Endothelial cell of umbilical vein (primary cell): ENCODE measurements at regions not wholly inside any gene's neighbourhood (a gene's known extent, or its start where the extent isn't known, plus 50 kb on each side); places are given as distances from the start of the nearest gene placed in this dataset.

Experiments
- BruUV-seq: library from RNA; stranded (reverse); fragments of 400-500 nt; replicated peaks from 2 replicates; lab custom pipeline; 2021; lab: Mats Ljungman, UMichigan
- CTCF ChIA-PET: fragments of 300-600, 350-600 bp; sonication (Branson Sonifier 250); formaldehyde crosslinking; loops from one replicate; lab custom pipeline; 2021; ENCODE audit warnings: antibody characterized with exemption, inconsistent platforms; lab: Charles Lee
- POLR2A ChIA-PET: fragments of 300-600, 350-600 bp; sonication (Branson Sonifier 250); formaldehyde crosslinking; loops from one replicate; lab custom pipeline; 2021; ENCODE audit warnings: antibody characterized with exemption, inconsistent platforms; lab: Charles Lee
- DNase-seq: peaks from one replicate; pipeline ENCODE4 v3.0.0-alpha.2; 2011; ENCODE audit warnings: low read depth, low spot score
- FAIRE-seq: peaks from 2 replicates; lab custom pipeline; 2011; peaks lifted over from hg19 to GRCh38; lab: Jason Lieb, UNC
- H2AFZ ChIP-seq: 2 replicates; pipeline ENCODE4 v1.6.0; 2012; ENCODE audit warnings: low read depth, low read length, control low read depth, inconsistent platforms
- H3K27ac ChIP-seq: 2 replicates; pipeline ENCODE4 v1.5.1; 2011; ENCODE audit warnings: low read depth, mild to moderate bottlenecking, control low read depth, low read length, moderate library complexity; ENCODE audit not compliant: insufficient read depth
- H3K27me3 ChIP-seq, 2 experiments: 2 replicates each; pipeline versions ENCODE4 v1.6.0 to v1.6.1; 2011; ENCODE audit warnings: low read length in 2 of 2, mixed read lengths in 1 of 2; ENCODE audit not compliant: control insufficient read depth in 2 of 2, insufficient read depth in 2 of 2
- H3K36me3 ChIP-seq, 2 experiments: 2 replicates in 1 of 2; 3 replicates in 1 of 2; pipeline ENCODE4 v1.5.1; 2011; ENCODE audit warnings: low read length in 2 of 2, mild to moderate bottlenecking in 1 of 2, moderate library complexity in 1 of 2; ENCODE audit not compliant: control insufficient read depth in 2 of 2, insufficient read depth in 2 of 2; ENCODE audit errors: extremely low read depth in 1 of 2
- H3K4me1 ChIP-seq: 3 replicates; pipeline ENCODE4 v1.5.1; 2011; ENCODE audit warnings: mild to moderate bottlenecking, low read length; ENCODE audit not compliant: control insufficient read depth, insufficient read depth; ENCODE audit errors: extremely low read depth
- H3K4me2 ChIP-seq: 2 replicates; pipeline ENCODE4 v1.6.1; 2011; ENCODE audit warnings: low read length, control low read depth, mixed read lengths; ENCODE audit not compliant: insufficient read depth
- H3K4me3 ChIP-seq, 3 experiments: fragments of 200-600 bp in 1 of 3; sonication (generic), shearing (Covaris generic) in 1 of 3; replicated peaks in 1 of 3; 2 replicates each; pipeline ENCODE4 v1.5.1; 2011 to 2016; ENCODE audit warnings: control low read depth in 3 of 3, low read length in 3 of 3, mild to moderate bottlenecking in 2 of 3, inconsistent platforms in 1 of 3, low read depth in 1 of 3, moderate library complexity in 1 of 3; ENCODE audit not compliant: insufficient read depth in 1 of 3
- H3K79me2 ChIP-seq: 2 replicates; pipeline ENCODE4 v1.6.0; 2012; ENCODE audit warnings: low read length, inconsistent platforms; ENCODE audit not compliant: control insufficient read depth, insufficient read depth
- H3K9ac ChIP-seq: replicated peaks from 2 replicates; pipeline ENCODE3; 2011; ENCODE audit warnings: low read length, control low read depth; ENCODE audit not compliant: insufficient read depth; ENCODE audit errors: extremely low read depth
- H3K9me1 ChIP-seq: replicated peaks from 3 replicates; pipeline ENCODE4 v1.6.0; 2011; ENCODE audit warnings: mild to moderate bottlenecking, low read length; ENCODE audit not compliant: control insufficient read depth, insufficient read depth; ENCODE audit errors: extremely low read depth
- H3K9me3 ChIP-seq: replicated peaks from 2 replicates; pipeline ENCODE4 v1.5.1; 2012; ENCODE audit warnings: low read length, inconsistent platforms; ENCODE audit not compliant: control insufficient read depth, insufficient read depth
- H4K20me1 ChIP-seq: replicated peaks from 2 replicates; pipeline ENCODE3; 2011; ENCODE audit warnings: mild to moderate bottlenecking, low read length; ENCODE audit not compliant: control insufficient read depth, insufficient read depth; ENCODE audit errors: extremely low read depth
- CTCF ChIP-seq, 2 donors: IDR thresholded peaks; 1 replicate in 1 of 2; 2 replicates in 1 of 2; pipeline ENCODE4 v1.5.1; 2011; ENCODE audit warnings: low read length in 2 of 2, mild to moderate bottlenecking in 2 of 2, moderate library complexity in 2 of 2, control low read depth in 1 of 2, inconsistent platforms in 1 of 2, low read depth in 1 of 2; ENCODE audit not compliant: insufficient read depth in 1 of 2; ENCODE audit errors: extremely low read depth in 1 of 2
- EZH2 ChIP-seq: IDR thresholded peaks from 2 replicates; pipeline ENCODE4 v1.6.1; 2012; ENCODE audit warnings: borderline replicate concordance, low read depth, mild to moderate bottlenecking, moderate library complexity, low read length, inconsistent platforms; ENCODE audit not compliant: severe bottlenecking
- FOS ChIP-seq: IDR thresholded peaks from 2 replicates; pipeline ENCODE4 v1.6.1; 2011; ENCODE audit warnings: mild to moderate bottlenecking, low read length, moderate library complexity, borderline replicate concordance; ENCODE audit not compliant: insufficient read depth
- GATA2 ChIP-seq: IDR thresholded peaks from 2 replicates; pipeline ENCODE4 v1.7.0; 2011; ENCODE audit warnings: low read depth, mild to moderate bottlenecking, moderate library complexity, mixed read lengths, low read length; ENCODE audit not compliant: insufficient read length, insufficient read depth
- JUN ChIP-seq: IDR thresholded peaks from 2 replicates; pipeline ENCODE4 v1.6.1; 2011; ENCODE audit warnings: borderline replicate concordance, low read depth; ENCODE audit not compliant: insufficient read length, insufficient read depth
- MAX ChIP-seq: IDR thresholded peaks from 2 replicates; pipeline ENCODE4 v1.6.1; 2011; ENCODE audit not compliant: insufficient read depth, insufficient read length
- MYC ChIP-seq: IDR thresholded peaks from one replicate; pipeline ENCODE4 v1.6.1; 2011; ENCODE audit warnings: mild to moderate bottlenecking, low read depth, low read length
- POLR2A ChIP-seq: IDR thresholded peaks from 2 replicates; pipeline ENCODE4 v1.6.1; 2012; ENCODE audit warnings: low read depth, mild to moderate bottlenecking, control low read depth, low read length
- POLR2AphosphoS5 ChIP-seq: IDR thresholded peaks from 2 replicates; pipeline ENCODE4 v1.6.1; 2012; ENCODE audit warnings: low read depth, mild to moderate bottlenecking, control low read depth, low read length, moderate library complexity; ENCODE audit not compliant: insufficient read depth
- dilution Hi-C: fragments of 300-500 bp; cut with MboI; formaldehyde crosslinking; loops from one replicate; pipeline ENCODE4 v1.15.0; 2019; ENCODE audit warnings: low sequenced_read_pairs; ENCODE audit not compliant: extremely low pct_ligation_motif_present
- intact Hi-C: fragments of 100-400 bp; cut with micrococcal nuclease; formaldehyde crosslinking; loops from one replicate; pipeline ENCODE4 v1.10.0; 2022

- H3K36me3 ChIP-seq: no peaks in the 10 kb centered on the region
- DNase-seq (no peak), FAIRE-seq (no peak)
- H3K4me3 ChIP-seq: no peak overlapping the region
- dilution Hi-C loops: no loop called here
- H3K27me3 ChIP-seq: no peaks in the 10 kb centered on the region
- H3K9me3 ChIP-seq: no peaks in the 10 kb centered on the region
- H3K27ac ChIP-seq: no peak overlapping the region
- no TSS peak for BruUV-seq
- no peaks in the 10 kb centered on the region for H3K4me1 ChIP-seq
- H3K9ac ChIP-seq: no peak overlapping the region
- TF ChIP-seq POLR2AphosphoS5 (no peak), JUN (no peak), MYC (no peak), POLR2A (no peak), EZH2 (no peak), MAX (no peak), GATA2 (no peak), CTCF (IDR thresholded peaks at IDR 0.05; ENCODE audit: extremely low read depth in 1 of 2, insufficient read depth in 1 of 2, low read depth in 1 of 2, low read length in 2 of 2) (no peak), FOS (no peak)
- H4K20me1 ChIP-seq: no peaks in the 10 kb centered on the region
- POLR2A ChIA-PET: no interaction called here
- no peak overlapping the region for H3K4me2 ChIP-seq
- no peak overlapping the region for H2AFZ ChIP-seq
- intact Hi-C loops: no loop called here
- H3K79me2 ChIP-seq: no peaks in the 10 kb centered on the region
- H3K9me1 ChIP-seq: no peaks in the 10 kb centered on the region
- CTCF ChIA-PET: interaction anchor here (0.8 kb wide), 1 partner anchor 39 kb away, joined by 3 read pairs; no protein-coding TSS in a partner anchor
These were observed 377.3 kb downstream of the EMP1 start for GRCh38 chr12:13573698-13574321.
